Left renal cortex interstitium (tissue), 4 donors: ENCODE measurements at regions not wholly inside any gene's neighbourhood (a gene's known extent, or its start where the extent isn't known, plus 50 kb on each side); places are given as distances from the start of the nearest gene placed in this dataset.

Experiments
- DNase-seq, 4 donors: peaks; one replicate each; pipeline ENCODE4 v3.0.0-alpha.2; 2013; ENCODE audit warnings: low read depth in 4 of 4, low spot score in 2 of 4, missing footprints in 1 of 4

DNA sequence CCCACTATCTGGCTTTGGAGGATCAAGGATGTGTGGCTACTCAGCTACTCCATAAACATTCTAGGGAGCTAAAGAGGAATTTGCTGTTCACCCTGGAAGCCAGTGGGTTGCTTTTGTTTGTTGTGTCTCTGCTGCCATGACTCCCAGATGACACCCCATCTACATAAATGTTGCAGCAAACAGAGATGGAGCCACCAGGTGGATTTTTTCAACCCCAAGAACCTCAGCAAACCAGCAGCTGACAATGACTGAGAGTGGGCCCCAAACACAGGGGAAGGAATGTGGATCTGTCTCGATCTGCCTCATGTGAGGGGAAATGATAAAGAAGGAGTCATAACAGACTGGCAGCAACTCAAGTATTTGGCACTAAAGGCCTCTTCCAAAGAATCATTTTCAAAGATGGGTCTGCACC lies 132.7 kb upstream of the TNC start:
- peak in 3 of 4 donors; percentile 53 to 77 (median 77) for DNase-seq

DNA sequence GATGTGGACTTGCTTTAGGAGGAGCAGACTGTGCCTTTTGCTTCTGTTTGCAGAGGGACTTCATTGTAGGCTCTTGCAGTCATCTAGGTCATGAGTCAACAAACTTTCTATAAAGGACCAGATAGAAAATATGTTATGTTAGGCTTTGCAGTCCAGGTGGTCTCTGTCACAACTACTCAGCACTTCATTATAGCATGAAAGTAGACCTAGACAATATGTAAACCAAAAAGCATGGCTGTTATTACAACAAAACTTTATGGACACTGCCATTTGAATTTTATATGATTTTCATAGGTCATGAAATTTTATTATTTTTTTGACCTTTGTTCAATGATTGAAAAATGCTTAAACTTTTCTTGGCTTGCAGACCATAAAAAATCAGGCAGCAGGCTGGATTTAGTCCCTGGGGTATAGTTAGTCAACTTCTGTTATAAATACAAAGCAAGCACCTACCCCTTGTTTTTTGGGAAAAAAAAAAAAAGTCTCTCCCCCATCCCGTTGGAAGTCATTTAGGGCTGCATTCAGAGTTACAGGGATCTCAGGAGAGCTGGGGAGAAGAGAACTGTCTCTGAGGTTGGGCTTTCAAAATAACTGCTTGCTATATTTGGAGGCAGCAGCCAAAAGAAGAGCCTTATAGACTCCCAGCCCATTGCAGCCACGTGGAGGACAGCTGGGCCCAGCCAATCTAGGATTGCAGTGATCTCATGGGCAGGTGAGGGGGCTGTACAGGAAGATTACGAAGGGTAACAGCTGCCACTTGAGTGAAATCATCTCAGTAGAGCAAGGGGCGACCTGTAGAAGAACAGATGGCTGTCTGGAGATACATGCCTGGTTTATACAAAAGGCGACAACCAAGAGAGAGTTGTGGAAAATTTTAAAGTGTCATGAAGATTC lies 136.6 kb upstream of the TNC start:
- peak in 2 of 4 donors; percentile 60 for DNase-seq

DNA sequence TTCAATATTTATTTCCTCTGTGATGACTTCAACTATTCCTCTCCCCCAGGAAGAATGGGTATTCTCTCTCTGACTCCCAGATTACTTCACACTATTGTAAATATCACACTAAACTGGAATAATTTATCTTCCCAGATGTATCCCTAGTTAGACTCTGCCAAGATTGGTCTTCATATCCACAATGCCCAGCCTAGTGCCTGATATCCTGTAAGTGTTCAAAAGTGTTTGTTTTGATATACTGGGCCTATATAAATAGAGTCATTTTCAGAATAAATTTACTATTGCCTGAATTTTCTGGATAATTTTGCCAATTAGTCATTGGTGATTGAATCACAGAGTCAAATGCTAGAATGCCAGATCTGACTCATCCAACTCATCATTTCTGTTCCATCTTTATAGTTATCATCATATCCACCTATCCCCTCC lies 143.7 kb upstream of the TNC start:
- no peak for DNase-seq

DNA sequence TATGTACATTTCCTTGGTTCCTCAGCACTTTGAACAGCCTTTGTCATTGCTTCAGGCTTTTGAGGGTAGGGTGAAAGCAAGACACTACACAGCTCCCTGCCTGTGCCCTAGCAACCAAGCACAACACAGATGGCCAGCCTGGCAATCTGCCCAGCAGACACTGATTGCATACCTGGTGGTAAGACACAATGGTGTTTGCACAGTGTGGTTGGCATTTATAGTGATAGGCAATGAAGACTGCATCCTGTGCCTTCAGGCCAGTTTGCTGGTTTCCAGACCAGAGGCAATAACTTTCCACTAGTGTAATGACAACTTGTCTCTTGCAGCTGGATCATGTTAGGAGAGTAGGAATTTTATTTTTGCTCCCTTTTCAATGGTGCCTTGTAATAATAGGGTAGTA lies 144.5 kb upstream of the TNC start:
- DNase-seq, result no peak

DNA sequence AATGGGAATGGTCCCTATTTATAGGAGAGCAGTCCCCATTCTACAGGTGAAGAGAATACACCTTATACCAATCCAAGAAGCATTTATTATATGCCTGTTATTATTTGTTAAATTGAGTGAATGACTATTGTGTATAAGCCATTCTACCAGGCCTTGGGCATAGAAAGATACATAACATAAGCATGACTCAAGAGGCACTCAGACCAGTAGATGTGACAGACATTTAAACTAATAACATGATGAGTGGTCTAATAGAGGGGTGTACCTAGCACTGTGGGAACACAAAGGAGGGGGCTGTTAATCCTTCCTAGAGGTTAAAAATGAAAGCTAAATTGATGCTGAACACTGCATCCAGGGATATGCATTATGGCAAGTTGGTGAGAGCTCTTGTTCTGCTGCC lies 145.0 kb upstream of the TNC start:
- DNase-seq, result no peak

DNA sequence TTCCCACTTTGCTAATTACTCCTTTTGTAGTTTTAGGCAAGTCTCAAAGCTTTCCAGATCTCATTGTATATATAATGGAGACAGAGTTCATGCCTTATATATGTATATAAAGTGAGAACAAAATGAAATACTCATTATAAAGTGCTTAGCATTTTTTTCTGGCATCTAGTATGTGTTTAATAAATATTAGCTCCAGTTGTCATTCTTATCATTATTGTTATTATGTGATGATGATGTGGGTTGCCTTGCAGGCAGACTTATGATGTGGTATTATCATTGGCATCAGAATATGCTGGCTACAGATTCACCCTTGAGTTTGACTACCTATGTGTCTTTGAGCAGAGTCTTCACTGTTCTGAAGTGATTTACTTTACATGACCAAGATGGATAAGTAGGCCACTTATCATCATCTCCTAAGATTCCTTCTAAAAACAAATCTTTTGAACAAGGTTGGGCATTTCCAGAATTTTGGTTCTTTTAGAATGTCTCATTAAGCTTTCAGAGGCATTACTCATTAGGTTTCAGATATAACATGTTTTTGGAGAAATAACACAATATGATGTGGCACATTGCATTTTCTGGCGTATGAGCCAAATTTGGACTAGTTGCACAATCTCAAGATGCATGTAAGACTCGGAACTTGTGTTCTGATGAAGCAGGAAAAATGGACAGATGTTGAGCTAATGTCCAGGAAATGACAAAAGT lies 145.6 kb upstream of the TNC start:
- no peak for DNase-seq

DNA sequence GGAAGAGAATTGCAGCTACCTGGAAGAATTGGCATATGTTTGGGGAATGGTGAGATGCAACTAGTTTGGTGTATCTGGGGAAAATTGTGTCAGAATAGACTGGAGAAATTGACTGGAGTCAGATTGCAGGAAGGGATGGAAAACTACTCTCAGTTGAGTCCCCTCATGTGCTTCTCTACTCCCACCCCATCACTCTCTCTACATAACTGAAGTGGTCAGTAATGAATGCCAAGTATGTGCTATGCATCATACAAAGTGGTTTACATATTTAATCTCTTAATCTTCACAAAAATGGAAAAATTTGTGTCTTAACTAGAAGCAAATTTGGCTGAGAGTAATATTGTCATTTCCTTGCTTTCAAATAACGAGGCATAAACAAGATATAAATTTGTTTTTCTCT lies 146.4 kb upstream of the TNC start:
- no peak for DNase-seq

DNA sequence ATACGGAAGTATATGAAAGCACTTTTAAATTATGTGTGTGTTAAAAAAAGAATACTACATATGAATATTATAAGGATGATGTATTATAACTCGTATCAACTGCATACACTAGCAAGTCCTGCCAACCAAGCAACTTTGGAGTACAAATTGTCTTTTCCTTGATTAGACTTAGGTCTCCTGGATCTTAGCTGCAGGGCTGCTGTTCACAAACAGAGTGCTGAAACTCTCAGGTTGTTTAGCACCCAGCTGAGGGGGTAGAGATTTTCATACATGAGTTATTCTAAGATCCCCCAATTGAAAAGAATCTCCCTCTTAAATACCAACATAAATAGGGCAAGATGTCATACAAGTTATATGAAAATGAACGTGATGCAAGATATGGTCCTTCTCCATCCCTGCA lies 149.8 kb upstream of the TNC start:
- DNase-seq, result no peak

DNA sequence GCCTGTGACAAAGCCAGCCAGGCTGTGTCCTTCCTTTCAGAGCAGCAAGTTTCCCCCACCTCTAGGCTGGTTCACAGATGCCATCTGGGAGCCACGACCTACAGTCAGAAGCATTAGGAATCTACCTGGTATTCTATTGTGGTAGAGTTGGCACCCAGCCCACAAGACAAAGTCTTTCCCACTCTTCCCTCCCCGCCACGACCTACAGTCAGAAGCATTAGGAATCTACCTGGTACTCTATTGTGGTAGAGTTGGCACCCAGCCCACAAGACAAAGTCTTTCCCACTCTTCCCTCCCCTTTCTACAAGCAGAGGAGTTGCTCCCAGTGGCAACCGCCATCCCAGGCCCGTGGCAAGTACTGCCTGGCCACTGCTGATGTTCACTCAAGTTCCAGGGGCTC lies 157.8 kb upstream of the TNC start:
- DNase-seq, result no peak

DNA sequence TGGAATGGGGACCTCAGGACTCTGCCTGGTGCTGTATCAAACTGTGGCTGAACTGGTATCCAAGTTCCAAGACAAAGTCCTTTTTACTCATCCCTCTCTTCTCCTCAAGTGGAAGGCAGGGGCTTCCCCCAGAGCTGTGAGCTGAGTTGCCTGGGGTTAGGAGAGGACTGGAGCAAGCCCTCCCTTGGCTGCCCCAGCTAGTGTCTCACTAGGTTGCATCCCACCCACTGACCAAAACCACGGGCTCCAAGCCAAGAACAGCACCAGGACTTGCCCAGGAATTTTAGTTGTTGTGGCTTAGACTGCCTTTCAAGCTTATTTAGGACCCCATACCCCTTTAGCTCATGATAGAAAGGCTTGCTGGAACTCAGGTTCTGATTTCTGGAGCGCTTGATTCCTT lies 158.7 kb upstream of the TNC start:
- DNase-seq, result no peak

DNA sequence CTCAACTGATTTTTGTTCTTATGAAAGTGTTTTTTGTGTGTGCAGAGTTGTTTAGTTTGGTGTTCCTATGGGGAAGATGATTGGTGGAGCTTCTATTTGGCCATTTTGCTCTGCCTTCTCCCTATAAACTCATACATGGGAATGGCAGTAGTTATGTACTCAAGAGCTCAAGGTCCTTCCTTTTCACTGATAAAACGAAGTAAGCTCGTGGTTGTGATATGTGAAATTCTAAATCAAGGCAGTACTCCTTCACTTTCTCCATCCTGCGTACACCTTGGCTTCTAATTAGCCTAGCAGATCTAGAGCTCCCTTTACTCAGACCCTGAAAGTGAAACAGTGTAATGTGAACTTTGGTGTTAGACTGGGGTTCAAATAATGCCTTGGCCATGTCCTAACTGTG lies 159.3 kb upstream of the TNC start:
- DNase-seq, result no peak

DNA sequence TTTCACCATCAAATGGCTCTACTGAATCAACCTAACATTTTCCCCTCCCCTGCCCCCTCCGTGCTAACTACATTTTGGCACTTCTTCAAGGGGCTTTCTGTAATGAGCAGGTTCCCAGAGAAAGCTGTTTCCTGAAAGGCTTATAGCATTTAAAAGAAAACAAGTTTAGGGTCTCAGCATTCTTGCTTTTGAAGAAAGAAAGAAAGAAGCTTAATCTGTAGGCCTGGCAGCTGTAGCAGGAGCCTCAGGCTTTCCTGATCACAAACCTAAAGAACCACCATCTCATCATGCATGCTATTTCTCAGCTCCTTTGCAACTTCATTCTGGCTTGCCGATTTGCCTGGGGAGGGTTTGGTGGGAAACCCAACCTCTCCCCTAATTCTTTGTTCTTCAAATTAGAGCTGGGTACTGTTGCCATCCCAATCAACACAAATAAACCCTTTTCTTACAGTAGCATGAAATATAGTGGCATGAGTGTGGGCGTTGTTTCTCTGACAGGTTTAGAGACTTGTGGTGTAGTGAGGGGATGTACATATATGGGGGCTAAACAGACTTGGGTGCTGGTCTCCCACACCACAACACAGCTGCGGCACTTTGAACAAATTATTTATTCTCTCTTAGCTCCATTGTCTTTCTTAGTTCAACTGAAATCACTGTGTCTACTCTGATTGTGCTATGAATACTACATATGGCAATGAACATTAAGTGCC lies 160.5 kb upstream of the TNC start:
- DNase-seq, result no peak

DNA sequence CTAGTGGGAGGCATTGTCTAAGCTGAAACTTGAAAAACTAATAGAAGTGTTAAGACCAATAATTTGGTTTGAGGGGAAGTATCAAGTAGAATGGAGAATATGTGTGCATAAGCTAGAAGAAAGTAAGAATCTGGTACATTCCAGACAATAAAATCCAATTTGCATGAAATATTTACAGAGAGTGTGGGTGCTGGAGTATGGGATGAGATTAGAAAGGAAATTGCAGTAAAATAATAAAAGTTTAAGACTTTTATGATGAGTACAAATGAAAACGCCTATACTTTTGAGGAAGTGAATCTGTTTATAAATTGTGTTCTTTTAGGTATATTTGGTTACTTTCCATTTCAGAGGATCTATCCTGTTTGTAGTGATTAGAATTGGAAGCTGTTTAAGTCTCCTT lies 165.4 kb upstream of the TNC start:
- DNase-seq, result no peak

DNA sequence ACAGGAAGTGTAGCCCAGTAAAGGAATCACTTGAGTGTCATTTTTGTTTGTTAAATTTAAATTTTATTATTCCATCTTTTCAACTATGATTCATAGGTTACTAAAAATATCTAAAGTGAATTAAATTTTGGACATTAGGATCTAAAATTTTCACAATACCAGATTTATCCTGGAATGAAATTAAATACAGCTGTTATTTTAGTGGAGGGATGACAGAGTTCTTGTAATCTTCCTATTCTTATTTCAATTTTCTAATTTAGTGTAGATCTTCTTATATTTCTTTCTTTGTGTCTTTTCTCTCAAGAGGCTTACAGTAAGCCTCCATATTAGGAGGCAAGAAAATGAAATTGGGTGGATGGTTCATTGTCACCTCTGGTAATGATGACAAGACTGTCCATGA lies 167.9 kb upstream of the TNC start:
- DNase-seq, result no peak

DNA sequence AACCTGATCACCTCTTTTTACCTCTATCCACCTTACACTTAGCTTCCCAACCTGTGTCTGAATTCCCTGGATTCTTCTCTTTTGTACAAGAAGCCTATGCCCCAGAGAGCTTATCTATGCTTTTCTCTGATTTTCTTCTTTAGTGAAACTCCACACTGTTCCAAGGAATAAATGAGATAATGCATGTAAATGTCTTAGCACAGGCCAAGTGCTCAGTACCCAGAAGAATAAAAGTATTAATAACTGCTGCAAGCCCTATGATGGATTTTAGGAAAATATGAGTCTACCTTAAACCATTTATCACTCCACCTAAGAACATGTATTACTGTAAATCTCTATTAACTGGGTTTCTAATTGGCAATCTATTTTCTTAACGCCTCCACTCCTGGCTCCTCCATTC lies 168.5 kb upstream of the TNC start:
- no peak for DNase-seq

DNA sequence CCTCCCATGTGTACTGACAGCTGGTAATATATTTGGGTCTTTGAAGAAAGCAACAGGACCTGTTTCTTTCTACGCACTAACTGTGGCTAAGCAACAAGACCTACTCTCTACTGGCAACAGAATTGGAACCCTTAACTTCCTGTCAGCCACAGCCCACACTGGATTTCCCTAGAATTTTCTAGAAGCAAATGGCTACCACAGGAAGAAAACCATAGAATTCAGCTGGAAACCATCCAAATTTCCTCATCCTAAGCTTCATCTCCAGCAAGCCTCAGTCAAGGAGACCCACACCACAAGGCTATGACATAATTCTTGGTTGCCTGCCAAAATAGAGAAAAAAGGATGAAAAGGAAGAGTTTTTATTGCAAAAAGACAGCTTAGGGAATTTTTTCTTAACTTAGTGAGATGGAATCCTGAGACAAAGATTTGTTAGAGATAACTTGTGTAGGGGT lies 171.8 kb upstream of the TNC start:
- DNase-seq, result peak in 1 of 4 donors; percentile 48

DNA sequence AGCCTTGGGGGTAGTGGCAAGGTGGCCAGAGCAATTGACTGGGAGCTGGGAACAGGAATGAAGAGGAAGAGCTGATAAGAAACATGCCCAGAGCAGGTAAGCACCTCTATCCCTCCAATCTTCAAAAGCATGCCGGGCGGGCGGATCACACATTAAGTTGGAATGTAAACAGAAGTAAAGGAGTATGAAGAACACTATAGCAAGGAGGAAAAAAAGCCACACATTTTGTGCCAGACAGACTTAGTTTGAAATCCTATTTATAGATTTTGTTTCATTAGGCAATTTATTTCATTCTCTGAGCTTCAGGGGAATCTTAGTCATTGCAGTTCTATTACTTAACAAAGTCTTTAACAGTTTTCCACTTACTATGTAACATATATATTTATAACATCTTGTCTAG lies 173.9 kb upstream of the TNC start:
- no peak for DNase-seq

DNA sequence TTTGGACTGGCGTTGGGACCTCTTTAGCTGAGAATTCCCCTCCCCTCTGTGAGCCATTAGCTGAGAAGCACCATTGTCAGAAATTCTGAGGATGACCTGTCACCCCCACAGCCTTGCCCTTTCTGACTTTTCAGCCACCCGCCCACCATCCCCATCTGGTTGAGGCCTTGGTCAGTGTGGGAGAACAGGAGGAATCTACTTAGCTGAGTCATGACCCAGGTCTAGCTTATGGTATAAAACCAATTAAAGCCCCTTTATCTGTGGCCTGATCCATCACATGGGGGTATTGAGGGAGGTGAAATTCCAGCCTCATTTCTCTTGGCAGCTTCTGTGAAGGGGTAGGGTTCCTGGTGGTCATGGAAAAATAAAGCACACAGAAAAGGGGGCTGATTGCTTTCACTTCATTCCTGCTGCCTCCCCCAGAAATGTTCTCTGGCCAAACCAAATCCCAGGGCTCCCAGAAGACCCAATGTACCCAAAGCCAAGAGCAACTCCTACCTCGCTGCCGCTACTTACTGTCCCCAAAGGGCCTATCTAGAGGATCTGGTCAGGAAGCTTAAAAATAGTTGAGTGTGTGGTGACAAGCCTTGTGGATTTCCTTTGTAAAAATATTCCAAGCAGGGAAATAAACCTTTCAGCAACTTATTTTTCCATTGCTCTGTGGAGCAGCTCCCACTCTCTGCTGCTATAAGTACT lies 174.8 kb upstream of the TNC start:
- no peak for DNase-seq

DNA sequence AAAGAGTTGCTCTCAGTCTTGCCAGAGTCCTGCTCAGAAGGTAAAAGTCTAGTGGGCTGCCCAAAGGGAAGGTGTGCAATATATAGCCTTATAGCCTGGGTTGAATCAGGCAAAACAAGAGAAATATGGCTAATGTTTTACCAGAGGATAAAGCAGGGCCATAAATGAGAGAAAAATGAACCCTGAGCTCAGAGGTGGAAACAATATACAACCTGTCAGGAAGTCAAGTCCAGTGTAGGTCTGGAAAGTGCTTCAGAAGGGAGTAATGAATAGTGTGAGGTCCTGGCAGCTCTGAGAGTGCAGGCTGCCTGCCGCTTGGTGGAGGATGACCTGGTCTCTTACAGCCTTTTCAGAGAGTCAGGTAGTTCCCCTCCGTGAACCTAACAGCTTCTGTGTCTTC lies 177.8 kb upstream of the TNC start:
- DNase-seq, result no peak

DNA sequence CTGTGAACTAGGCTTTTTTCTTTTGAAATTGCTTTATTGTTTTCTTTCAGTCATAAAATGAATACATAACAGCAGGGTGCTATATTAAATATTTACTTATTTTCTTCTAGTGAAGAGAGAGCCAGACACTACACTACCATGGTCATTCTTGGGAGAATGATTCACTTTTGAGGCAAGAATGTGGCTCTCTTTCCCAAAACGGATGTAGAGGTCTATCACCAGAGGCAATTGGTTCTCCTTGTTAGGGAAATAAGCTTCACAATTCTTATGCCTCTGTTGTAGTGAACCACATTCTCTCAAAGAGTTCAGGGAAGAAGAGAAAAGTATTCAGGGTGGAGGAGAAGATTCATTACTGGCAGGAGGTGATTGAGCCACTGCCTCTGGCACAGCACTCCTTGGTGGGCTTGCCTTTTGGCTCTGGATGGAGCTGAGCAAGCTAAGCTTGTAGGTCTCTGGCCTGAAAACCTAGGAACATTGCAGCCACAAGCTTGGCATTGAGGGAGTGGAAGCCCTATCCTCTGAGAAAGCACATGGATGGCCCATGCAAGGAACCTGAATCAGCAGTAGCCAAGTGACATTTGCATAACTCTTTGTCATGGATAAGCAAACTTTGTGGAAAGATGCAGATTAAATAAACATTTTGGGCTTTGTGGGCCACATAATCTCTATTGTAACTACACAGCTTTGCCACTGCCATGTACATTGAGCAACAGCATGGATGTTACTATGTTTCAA lies 179.0 kb upstream of the TNC start:
- DNase-seq, result no peak
